Lower leg skin (tissue), 3 donors: ENCODE measurements at regions not wholly inside any gene's neighbourhood (a gene's known extent, or its start where the extent isn't known, plus 50 kb on each side); places are given as distances from the start of the nearest gene placed in this dataset.

Source experiments
- POLR2A ChIP-seq, 2 donors: fragments of 450-650 bp; IDR thresholded peaks; one replicate each; pipeline ENCODE4 v1.6.1; 2016 to 2017; ENCODE audit warnings: antibody characterized with exemption in 2 of 2, mild to moderate bottlenecking in 1 of 2, moderate library complexity in 1 of 2
- TF ChIP-seq, protein P1 (sequence below), 3 donors: fragments of 450-650 bp; IDR thresholded peaks; one replicate each; pipeline ENCODE4 v1.5.1; 2016; ENCODE audit warnings: antibody characterized with exemption in 3 of 3, mild to moderate bottlenecking in 3 of 3, moderate library complexity in 2 of 3

- no peak for TF ChIP-seq POLR2A (IDR thresholded peaks at IDR 0.05)
- TF ChIP-seq, protein P1, sequence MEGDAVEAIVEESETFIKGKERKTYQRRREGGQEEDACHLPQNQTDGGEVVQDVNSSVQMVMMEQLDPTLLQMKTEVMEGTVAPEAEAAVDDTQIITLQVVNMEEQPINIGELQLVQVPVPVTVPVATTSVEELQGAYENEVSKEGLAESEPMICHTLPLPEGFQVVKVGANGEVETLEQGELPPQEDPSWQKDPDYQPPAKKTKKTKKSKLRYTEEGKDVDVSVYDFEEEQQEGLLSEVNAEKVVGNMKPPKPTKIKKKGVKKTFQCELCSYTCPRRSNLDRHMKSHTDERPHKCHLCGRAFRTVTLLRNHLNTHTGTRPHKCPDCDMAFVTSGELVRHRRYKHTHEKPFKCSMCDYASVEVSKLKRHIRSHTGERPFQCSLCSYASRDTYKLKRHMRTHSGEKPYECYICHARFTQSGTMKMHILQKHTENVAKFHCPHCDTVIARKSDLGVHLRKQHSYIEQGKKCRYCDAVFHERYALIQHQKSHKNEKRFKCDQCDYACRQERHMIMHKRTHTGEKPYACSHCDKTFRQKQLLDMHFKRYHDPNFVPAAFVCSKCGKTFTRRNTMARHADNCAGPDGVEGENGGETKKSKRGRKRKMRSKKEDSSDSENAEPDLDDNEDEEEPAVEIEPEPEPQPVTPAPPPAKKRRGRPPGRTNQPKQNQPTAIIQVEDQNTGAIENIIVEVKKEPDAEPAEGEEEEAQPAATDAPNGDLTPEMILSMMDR (IDR thresholded peaks at IDR 0.05): no peak
Observed at GRCh38 chr10:3683560-3683959, 101.4 kb downstream of the KLF6 start.
